ENCODE measurements at regions not wholly inside any gene's neighbourhood (a gene's known extent, or its start where the extent isn't known, plus 50 kb on each side); places are given as distances from the start of the nearest gene placed in this dataset.
"Not testable (repeated sequence)": the region's sequence is repeated elsewhere in the genome, so short reads cannot be mapped to it uniquely, and the experiment has no call there.

- no peak for DNase-seq
These were observed 673.8 kb upstream of the HS3ST5 start for GRCh38 chr6:115016593-115016992.

GRCh38 chr6:115004982-115005381, 662.2 kb upstream of the HS3ST5 start:
- no peak for DNase-seq

- DNase-seq: no peak
These were observed 661.4 kb upstream of the HS3ST5 start for GRCh38 chr6:115004204-115004603.

- no peak for DNase-seq
These were observed 659.0 kb upstream of the HS3ST5 start for GRCh38 chr6:115001731-115002350.

GRCh38 chr6:115000736-115001135, 657.9 kb upstream of the HS3ST5 start:
- no peak for DNase-seq

- no peak for DNase-seq
These were observed 655.7 kb upstream of the HS3ST5 start for GRCh38 chr6:114998492-114998891.

- no peak for DNase-seq
These were observed 655.0 kb upstream of the HS3ST5 start for GRCh38 chr6:114997813-114998292.

- DNase-seq: no peak
These were observed 652.7 kb upstream of the HS3ST5 start for GRCh38 chr6:114995526-114995925.

GRCh38 chr6:114989279-114989964, 646.6 kb upstream of the HS3ST5 start:
- DNase-seq: no peak

GRCh38 chr6:114987281-114987680, 644.5 kb upstream of the HS3ST5 start:
- no peak for DNase-seq

- DNase-seq: no peak
These were observed 612.5 kb upstream of the HS3ST5 start for GRCh38 chr6:114955363-114955762.

GRCh38 chr6:114952229-114952628, 609.4 kb upstream of the HS3ST5 start:
- no peak for DNase-seq

GRCh38 chr6:114945392-114945791, 602.6 kb upstream of the HS3ST5 start:
- DNase-seq: no peak

GRCh38 chr6:114941078-114941477, 598.3 kb upstream of the HS3ST5 start:
- peak; percentile 88 for DNase-seq

GRCh38 chr6:114940181-114940580, 597.4 kb upstream of the HS3ST5 start:
- no peak for DNase-seq

- DNase-seq: no peak
These were observed 596.8 kb upstream of the HS3ST5 start for GRCh38 chr6:114939630-114940029.

- DNase-seq: no peak
These were observed 593.3 kb upstream of the HS3ST5 start for GRCh38 chr6:114936080-114936479.

GRCh38 chr6:114934079-114934478, 591.3 kb upstream of the HS3ST5 start:
- no peak for DNase-seq

GRCh38 chr6:114928731-114929130, 585.9 kb upstream of the HS3ST5 start:
- not testable (repeated sequence) for DNase-seq

- DNase-seq: no peak
These were observed 563.3 kb upstream of the HS3ST5 start for GRCh38 chr6:114906096-114906495.

- DNase-seq: no peak
These were observed 554.7 kb upstream of the HS3ST5 start for GRCh38 chr6:114897536-114897935.

GRCh38 chr6:114892211-114892610, 549.4 kb upstream of the HS3ST5 start:
- DNase-seq: no peak

GRCh38 chr6:114888241-114888640, 545.4 kb upstream of the HS3ST5 start:
- DNase-seq: no peak

- DNase-seq: no peak
These were observed 544.0 kb upstream of the HS3ST5 start for GRCh38 chr6:114886670-114887436.
